GM23338 (cell line): ENCODE measurements at regions not wholly inside any gene's neighbourhood (a gene's known extent, or its start where the extent isn't known, plus 50 kb on each side); places are given as distances from the start of the nearest gene placed in this dataset.

ENCODE experiments used
- ATAC-seq: fragments of 200-7000 bp; cut with Tn5 transposase; 3 replicates; pipeline ENCODE4 v1.9.1; 2020
- DNase-seq: peaks from one replicate; pipeline ENCODE4 v3.0.0-alpha.2; 2015; ENCODE audit warnings: low spot score
- H2AFZ ChIP-seq: fragments of 200-600 bp; sonication (generic); 2 replicates; pipeline ENCODE4 v1.8.0; 2016; ENCODE audit warnings: antibody characterized with exemption, mild to moderate bottlenecking, moderate library complexity
- H3F3A ChIP-seq: fragments of 200-600 bp; sonication (generic); replicated peaks from 2 replicates; pipeline ENCODE4 v1.8.0; 2017; ENCODE audit warnings: antibody characterized with exemption, mixed run types, low read depth
- H3K27ac ChIP-seq: fragments of 200-600 bp; sonication (generic); 2 replicates; pipeline ENCODE4 v1.6.1; 2016; ENCODE audit warnings: low read depth
- H3K27me3 ChIP-seq: fragments of 200-600 bp; sonication (generic); 2 replicates; pipeline ENCODE4 v1.8.0; 2016; ENCODE audit warnings: mild to moderate bottlenecking, mixed run types, moderate library complexity; ENCODE audit not compliant: insufficient read depth
- H3K36me3 ChIP-seq: fragments of 200-600 bp; sonication (generic); 2 replicates; pipeline ENCODE4 v1.8.0; 2016; ENCODE audit warnings: mild to moderate bottlenecking; ENCODE audit not compliant: insufficient read depth
- H3K4me1 ChIP-seq: fragments of 200-600 bp; sonication (generic); 2 replicates; pipeline ENCODE4 v1.8.0; 2016; ENCODE audit warnings: mild to moderate bottlenecking, moderate library complexity; ENCODE audit not compliant: insufficient read depth
- H3K4me2 ChIP-seq: fragments of 200-600 bp; sonication (generic); 2 replicates; pipeline ENCODE4 v1.7.1; 2017; ENCODE audit warnings: mixed run types
- H3K4me3 ChIP-seq: fragments of 200-600 bp; sonication (generic); 2 replicates; pipeline ENCODE4 v1.6.1; 2016; ENCODE audit warnings: mixed run types
- H3K79me2 ChIP-seq: fragments of 200-600 bp; sonication (generic); replicated peaks from 2 replicates; pipeline ENCODE4 v1.8.0; 2017; ENCODE audit warnings: mild to moderate bottlenecking; ENCODE audit not compliant: insufficient read depth
- H3K9me2 ChIP-seq: fragments of 200-600 bp; sonication (generic); 2 replicates; pipeline ENCODE4 v1.8.0; 2017; ENCODE audit not compliant: insufficient read depth
- H4K20me1 ChIP-seq: fragments of 200-600 bp; sonication (generic); replicated peaks from 2 replicates; pipeline ENCODE4 v1.8.0; 2017; ENCODE audit warnings: mild to moderate bottlenecking; ENCODE audit not compliant: insufficient read depth
- H3K27ac Mint-ChIP-seq: 2 replicates; pipeline ENCODE4 v1.8.0; 2020; ENCODE audit warnings: inconsistent platforms, mild to moderate bottlenecking, moderate library complexity, mixed read lengths
- H3K27me3 Mint-ChIP-seq: 3 replicates; pipeline ENCODE4 v1.8.0; 2022; ENCODE audit warnings: low read depth, mild to moderate bottlenecking, moderate library complexity, mixed read lengths, inconsistent platforms; ENCODE audit not compliant: insufficient read depth, poor library complexity
- H3K36me3 Mint-ChIP-seq: 3 replicates; pipeline ENCODE4 v1.8.0; 2021; ENCODE audit warnings: low read depth, mild to moderate bottlenecking, inconsistent platforms, moderate library complexity, mixed read lengths
- H3K4me1 Mint-ChIP-seq: 3 replicates; pipeline ENCODE4 v1.8.0; 2020; ENCODE audit warnings: mild to moderate bottlenecking, inconsistent platforms, mixed read lengths
- H3K4me3 Mint-ChIP-seq: 3 replicates; pipeline ENCODE4 v1.8.0; 2021; ENCODE audit warnings: moderate library complexity, mild to moderate bottlenecking, inconsistent platforms, mixed read lengths
- H3K9me3 Mint-ChIP-seq: 3 replicates; pipeline ENCODE4 v1.8.0; 2020; ENCODE audit warnings: moderate library complexity, mild to moderate bottlenecking, inconsistent platforms, mixed read lengths
- CREB1 ChIP-seq: fragments of 250-450 bp; sonication (Bioruptor Pico); IDR thresholded peaks from 2 replicates; pipeline ENCODE4 v1.5.0; 2020; ENCODE audit warnings: low read depth, mild to moderate bottlenecking, moderate library complexity
- EZH2 ChIP-seq: fragments of 200-600 bp; sonication (generic); IDR thresholded peaks from one replicate; pipeline ENCODE4 v1.8.0; 2017; ENCODE audit warnings: antibody characterized with exemption, mild to moderate bottlenecking, low read depth; ENCODE audit not compliant: unreplicated experiment
- EZH2phosphoT487 ChIP-seq: fragments of 200-600 bp; sonication (generic); IDR thresholded peaks from one replicate; pipeline ENCODE4 v1.8.1; 2018; ENCODE audit warnings: antibody characterized with exemption; ENCODE audit not compliant: unreplicated experiment
- POLR2AphosphoS5 ChIP-seq: IDR thresholded peaks from 2 replicates; pipeline ENCODE4 v1.6.1; 2016; ENCODE audit warnings: antibody characterized with exemption, low read depth
- REST ChIP-seq: IDR thresholded peaks from one replicate; pipeline ENCODE4 v1.6.1; 2018; ENCODE audit warnings: antibody characterized with exemption; ENCODE audit not compliant: unreplicated experiment
- STAT1 ChIP-seq: IDR thresholded peaks from one replicate; pipeline ENCODE4 v1.6.1; 2016; ENCODE audit warnings: antibody characterized with exemption; ENCODE audit not compliant: unreplicated experiment
- ZNF114 ChIP-seq: fragments of 250-450 bp; sonication (Bioruptor Pico); IDR thresholded peaks from 2 replicates; pipeline ENCODE4 v1.5.0; 2020; ENCODE audit warnings: mild to moderate bottlenecking, moderate library complexity
- ZNF331 ChIP-seq: fragments of 250-450 bp; sonication (Bioruptor Pico); IDR thresholded peaks from 2 replicates; pipeline ENCODE4 v1.5.0; 2020; ENCODE audit warnings: low read depth, mild to moderate bottlenecking, moderate library complexity
- TF ChIP-seq, protein P1 (sequence below), 2 experiments: fragments of 200-600 bp in 1 of 2; sonication (generic) in 1 of 2; conservative IDR thresholded peaks; 2 replicates each; pipeline versions ENCODE4 v1.5.1 to v1.6.1; 2016 to 2017; ENCODE audit warnings: antibody characterized with exemption in 2 of 2, low read depth in 2 of 2, mild to moderate bottlenecking in 2 of 2, moderate library complexity in 1 of 2
- TF ChIP-seq, protein P2 (sequence below): fragments of 250-450 bp; sonication (Bioruptor Pico); IDR thresholded peaks from 2 replicates; pipeline ENCODE4 v1.5.0; 2020; ENCODE audit warnings: mild to moderate bottlenecking, moderate library complexity

- Histone ChIP-seq H3K4me1 (no peaks in the 10 kb centered on the region), H4K20me1 (0 out of 2 replicates have a peak, but pooled peaks cover 4% of the 10 kb centered on the region), H3K27ac (no peak overlapping the region), H2AFZ (no peak overlapping the region), H3K4me3 (no peak overlapping the region), H3K27me3 (no peaks in the 10 kb centered on the region), H3K4me2 (no peak overlapping the region), H3K36me3 (no peaks in the 10 kb centered on the region), H3K79me2 (no peaks in the 10 kb centered on the region), H3K9me2 (no peaks in the 10 kb centered on the region), H3F3A (no peaks in the 10 kb centered on the region)
- H3K27ac Mint-ChIP-seq: no peak overlapping the region
- H3K4me1 Mint-ChIP-seq: no peaks in the 10 kb centered on the region
- TF ChIP-seq EZH2: no peak
- TF ChIP-seq CREB1 (CRISPR knock-in tag): no peak
- TF ChIP-seq ZNF114 (CRISPR knock-in tag): no peak
- no peak for TF ChIP-seq ZNF331 (CRISPR knock-in tag)
- TF ChIP-seq, protein P1, sequence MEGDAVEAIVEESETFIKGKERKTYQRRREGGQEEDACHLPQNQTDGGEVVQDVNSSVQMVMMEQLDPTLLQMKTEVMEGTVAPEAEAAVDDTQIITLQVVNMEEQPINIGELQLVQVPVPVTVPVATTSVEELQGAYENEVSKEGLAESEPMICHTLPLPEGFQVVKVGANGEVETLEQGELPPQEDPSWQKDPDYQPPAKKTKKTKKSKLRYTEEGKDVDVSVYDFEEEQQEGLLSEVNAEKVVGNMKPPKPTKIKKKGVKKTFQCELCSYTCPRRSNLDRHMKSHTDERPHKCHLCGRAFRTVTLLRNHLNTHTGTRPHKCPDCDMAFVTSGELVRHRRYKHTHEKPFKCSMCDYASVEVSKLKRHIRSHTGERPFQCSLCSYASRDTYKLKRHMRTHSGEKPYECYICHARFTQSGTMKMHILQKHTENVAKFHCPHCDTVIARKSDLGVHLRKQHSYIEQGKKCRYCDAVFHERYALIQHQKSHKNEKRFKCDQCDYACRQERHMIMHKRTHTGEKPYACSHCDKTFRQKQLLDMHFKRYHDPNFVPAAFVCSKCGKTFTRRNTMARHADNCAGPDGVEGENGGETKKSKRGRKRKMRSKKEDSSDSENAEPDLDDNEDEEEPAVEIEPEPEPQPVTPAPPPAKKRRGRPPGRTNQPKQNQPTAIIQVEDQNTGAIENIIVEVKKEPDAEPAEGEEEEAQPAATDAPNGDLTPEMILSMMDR (conservative IDR thresholded peaks at IDR 0.05; ENCODE audit: low read depth in 2 of 2): no peak
- TF ChIP-seq, protein P2, sequence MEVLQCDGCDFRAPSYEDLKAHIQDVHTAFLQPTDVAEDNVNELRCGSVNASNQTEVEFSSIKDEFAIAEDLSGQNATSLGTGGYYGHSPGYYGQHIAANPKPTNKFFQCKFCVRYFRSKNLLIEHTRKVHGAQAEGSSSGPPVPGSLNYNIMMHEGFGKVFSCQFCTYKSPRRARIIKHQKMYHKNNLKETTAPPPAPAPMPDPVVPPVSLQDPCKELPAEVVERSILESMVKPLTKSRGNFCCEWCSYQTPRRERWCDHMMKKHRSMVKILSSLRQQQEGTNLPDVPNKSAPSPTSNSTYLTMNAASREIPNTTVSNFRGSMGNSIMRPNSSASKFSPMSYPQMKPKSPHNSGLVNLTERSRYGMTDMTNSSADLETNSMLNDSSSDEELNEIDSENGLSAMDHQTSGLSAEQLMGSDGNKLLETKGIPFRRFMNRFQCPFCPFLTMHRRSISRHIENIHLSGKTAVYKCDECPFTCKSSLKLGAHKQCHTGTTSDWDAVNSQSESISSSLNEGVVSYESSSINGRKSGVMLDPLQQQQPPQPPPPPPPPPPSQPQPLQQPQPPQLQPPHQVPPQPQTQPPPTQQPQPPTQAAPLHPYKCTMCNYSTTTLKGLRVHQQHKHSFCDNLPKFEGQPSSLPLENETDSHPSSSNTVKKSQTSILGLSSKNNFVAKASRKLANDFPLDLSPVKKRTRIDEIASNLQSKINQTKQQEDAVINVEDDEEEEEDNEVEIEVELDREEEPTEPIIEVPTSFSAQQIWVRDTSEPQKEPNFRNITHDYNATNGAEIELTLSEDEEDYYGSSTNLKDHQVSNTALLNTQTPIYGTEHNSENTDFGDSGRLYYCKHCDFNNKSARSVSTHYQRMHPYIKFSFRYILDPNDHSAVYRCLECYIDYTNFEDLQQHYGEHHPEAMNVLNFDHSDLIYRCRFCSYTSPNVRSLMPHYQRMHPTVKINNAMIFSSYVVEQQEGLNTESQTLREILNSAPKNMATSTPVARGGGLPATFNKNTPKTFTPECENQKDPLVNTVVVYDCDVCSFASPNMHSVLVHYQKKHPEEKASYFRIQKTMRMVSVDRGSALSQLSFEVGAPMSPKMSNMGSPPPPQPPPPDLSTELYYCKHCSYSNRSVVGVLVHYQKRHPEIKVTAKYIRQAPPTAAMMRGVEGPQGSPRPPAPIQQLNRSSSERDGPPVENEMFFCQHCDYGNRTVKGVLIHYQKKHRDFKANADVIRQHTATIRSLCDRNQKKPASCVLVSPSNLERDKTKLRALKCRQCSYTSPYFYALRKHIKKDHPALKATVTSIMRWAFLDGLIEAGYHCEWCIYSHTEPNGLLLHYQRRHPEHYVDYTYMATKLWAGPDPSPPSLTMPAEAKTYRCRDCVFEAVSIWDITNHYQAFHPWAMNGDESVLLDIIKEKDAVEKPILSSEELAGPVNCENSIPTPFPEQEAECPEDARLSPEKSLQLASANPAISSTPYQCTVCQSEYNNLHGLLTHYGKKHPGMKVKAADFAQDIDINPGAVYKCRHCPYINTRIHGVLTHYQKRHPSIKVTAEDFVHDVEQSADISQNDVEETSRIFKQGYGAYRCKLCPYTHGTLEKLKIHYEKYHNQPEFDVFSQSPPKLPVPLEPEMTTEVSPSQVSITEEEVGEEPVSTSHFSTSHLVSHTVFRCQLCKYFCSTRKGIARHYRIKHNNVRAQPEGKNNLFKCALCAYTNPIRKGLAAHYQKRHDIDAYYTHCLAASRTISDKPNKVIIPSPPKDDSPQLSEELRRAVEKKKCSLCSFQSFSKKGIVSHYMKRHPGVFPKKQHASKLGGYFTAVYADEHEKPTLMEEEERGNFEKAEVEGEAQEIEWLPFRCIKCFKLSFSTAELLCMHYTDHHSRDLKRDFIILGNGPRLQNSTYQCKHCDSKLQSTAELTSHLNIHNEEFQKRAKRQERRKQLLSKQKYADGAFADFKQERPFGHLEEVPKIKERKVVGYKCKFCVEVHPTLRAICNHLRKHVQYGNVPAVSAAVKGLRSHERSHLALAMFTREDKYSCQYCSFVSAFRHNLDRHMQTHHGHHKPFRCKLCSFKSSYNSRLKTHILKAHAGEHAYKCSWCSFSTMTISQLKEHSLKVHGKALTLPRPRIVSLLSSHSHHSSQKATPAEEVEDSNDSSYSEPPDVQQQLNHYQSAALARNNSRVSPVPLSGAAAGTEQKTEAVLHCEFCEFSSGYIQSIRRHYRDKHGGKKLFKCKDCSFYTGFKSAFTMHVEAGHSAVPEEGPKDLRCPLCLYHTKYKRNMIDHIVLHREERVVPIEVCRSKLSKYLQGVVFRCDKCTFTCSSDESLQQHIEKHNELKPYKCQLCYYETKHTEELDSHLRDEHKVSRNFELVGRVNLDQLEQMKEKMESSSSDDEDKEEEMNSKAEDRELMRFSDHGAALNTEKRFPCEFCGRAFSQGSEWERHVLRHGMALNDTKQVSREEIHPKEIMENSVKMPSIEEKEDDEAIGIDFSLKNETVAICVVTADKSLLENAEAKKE: no peak
- TF ChIP-seq REST: no peak
- no peak for TF ChIP-seq EZH2phosphoT487
- no peak for TF ChIP-seq POLR2AphosphoS5
- TF ChIP-seq STAT1: no peak
- H3K27me3 Mint-ChIP-seq: no peaks in the 10 kb centered on the region
- no peaks in the 10 kb centered on the region; the same call in 2 of the 3 replicates for H3K9me3 Mint-ChIP-seq
- ATAC-seq (no peak), DNase-seq (no peak)
- H3K4me3 Mint-ChIP-seq: no peak overlapping the region
- no peaks in the 10 kb centered on the region for H3K36me3 Mint-ChIP-seq
These were observed 106.5 kb upstream of the COL24A1 start for GRCh38 chr1:86263101-86263500.
